OCI-LY1 (cell line): ENCODE measurements at regions not wholly inside any gene's neighbourhood (a gene's known extent, or its start where the extent isn't known, plus 50 kb on each side); places are given as distances from the start of the nearest gene placed in this dataset.
"Not testable (repeated sequence)": the region's sequence is repeated elsewhere in the genome, so short reads cannot be mapped to it uniquely, and the experiment has no call there.

ENCODE experiments used
- EZH2 ChIP-seq: fragments of 200-600 bp; sonication (generic), shearing (Covaris generic); IDR thresholded peaks from 2 replicates; pipeline ENCODE4 v1.8.0; 2017; ENCODE audit warnings: borderline replicate concordance, mixed run types, mild to moderate bottlenecking, antibody characterized with exemption, low read length, moderate library complexity, mixed read lengths
- TF ChIP-seq, protein P1 (sequence below): fragments of 200-600 bp; sonication (generic), shearing (Covaris generic); IDR thresholded peaks from 2 replicates; pipeline ENCODE4 v1.5.1; 2017; ENCODE audit warnings: mild to moderate bottlenecking, antibody characterized with exemption, low read length, moderate library complexity, mixed read lengths

DNA sequence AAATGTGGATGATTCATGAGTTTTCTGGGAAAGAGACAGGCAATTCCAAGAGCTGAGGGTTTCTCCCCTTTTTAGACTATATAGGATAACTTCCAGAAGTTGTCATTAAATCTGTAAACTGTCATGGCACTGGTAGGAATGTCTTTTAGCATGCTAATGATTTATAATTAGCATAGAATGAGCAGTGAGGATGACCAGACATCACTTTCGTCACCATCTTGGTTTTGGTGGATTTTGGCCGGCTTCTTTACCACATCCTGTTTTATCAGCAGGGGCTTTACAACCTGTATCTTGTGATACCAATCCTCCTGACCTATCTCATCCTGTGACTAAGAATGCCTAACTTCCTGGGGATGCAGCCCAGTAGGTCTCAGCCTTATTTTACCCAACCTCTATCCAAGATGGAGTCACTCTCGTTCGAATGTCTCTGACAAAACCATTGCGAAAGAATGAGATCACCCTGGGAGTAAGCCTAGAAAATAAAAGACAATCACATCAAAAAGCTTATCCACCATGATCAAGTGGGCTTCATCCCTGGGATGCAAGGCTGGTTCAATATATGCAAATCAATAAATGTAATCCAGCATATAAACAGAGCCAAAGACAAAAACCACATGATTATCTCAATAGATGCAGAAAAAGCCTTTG is 153.6 kb upstream of the BET1 start:
- TF ChIP-seq, protein P1, sequence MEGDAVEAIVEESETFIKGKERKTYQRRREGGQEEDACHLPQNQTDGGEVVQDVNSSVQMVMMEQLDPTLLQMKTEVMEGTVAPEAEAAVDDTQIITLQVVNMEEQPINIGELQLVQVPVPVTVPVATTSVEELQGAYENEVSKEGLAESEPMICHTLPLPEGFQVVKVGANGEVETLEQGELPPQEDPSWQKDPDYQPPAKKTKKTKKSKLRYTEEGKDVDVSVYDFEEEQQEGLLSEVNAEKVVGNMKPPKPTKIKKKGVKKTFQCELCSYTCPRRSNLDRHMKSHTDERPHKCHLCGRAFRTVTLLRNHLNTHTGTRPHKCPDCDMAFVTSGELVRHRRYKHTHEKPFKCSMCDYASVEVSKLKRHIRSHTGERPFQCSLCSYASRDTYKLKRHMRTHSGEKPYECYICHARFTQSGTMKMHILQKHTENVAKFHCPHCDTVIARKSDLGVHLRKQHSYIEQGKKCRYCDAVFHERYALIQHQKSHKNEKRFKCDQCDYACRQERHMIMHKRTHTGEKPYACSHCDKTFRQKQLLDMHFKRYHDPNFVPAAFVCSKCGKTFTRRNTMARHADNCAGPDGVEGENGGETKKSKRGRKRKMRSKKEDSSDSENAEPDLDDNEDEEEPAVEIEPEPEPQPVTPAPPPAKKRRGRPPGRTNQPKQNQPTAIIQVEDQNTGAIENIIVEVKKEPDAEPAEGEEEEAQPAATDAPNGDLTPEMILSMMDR: not testable (repeated sequence)
- not testable (repeated sequence) for TF ChIP-seq EZH2
